PFSK-1 (cell line): ENCODE measurements at regions not wholly inside any gene's neighbourhood (a gene's known extent, or its start where the extent isn't known, plus 50 kb on each side); places are given as distances from the start of the nearest gene placed in this dataset.

Source experiments
- FOXP2 ChIP-seq: optimal IDR thresholded peaks from 2 replicates; pipeline ENCODE3; 2011; ENCODE audit warnings: borderline replicate concordance, control low read depth, inconsistent platforms; ENCODE audit not compliant: insufficient read depth; ENCODE audit errors: extremely low read length, extremely low read depth
- POLR2AphosphoS5 ChIP-seq: IDR thresholded peaks from 2 replicates; pipeline ENCODE4 v1.6.1; 2012; ENCODE audit warnings: low read depth, mild to moderate bottlenecking, control low read depth, low read length, moderate library complexity
- SIN3A ChIP-seq: IDR thresholded peaks from 2 replicates; pipeline ENCODE4 v1.6.1; 2012; ENCODE audit warnings: mild to moderate bottlenecking, low read length, moderate library complexity, borderline replicate concordance; ENCODE audit not compliant: insufficient read depth
- TAF1 ChIP-seq: IDR thresholded peaks from 2 replicates; pipeline ENCODE4 v1.6.1; 2012; ENCODE audit warnings: low read length, control low read depth, borderline replicate concordance; ENCODE audit not compliant: insufficient read depth
- TF ChIP-seq, protein P1 (sequence below), 2 experiments: IDR thresholded peaks; 2 replicates each; pipeline versions ENCODE4 v1.6.1 to v1.8.0; 2011 to 2012; ENCODE audit warnings: low read depth in 2 of 2, low read length in 2 of 2, control low read depth in 1 of 2, inconsistent platforms in 1 of 2, mild to moderate bottlenecking in 1 of 2, moderate library complexity in 1 of 2; ENCODE audit not compliant: insufficient read depth in 1 of 2

GRCh38 chr16:73797115-73797514, 499.5 kb upstream of the PSMD7 start:
- TF ChIP-seq, protein P1, sequence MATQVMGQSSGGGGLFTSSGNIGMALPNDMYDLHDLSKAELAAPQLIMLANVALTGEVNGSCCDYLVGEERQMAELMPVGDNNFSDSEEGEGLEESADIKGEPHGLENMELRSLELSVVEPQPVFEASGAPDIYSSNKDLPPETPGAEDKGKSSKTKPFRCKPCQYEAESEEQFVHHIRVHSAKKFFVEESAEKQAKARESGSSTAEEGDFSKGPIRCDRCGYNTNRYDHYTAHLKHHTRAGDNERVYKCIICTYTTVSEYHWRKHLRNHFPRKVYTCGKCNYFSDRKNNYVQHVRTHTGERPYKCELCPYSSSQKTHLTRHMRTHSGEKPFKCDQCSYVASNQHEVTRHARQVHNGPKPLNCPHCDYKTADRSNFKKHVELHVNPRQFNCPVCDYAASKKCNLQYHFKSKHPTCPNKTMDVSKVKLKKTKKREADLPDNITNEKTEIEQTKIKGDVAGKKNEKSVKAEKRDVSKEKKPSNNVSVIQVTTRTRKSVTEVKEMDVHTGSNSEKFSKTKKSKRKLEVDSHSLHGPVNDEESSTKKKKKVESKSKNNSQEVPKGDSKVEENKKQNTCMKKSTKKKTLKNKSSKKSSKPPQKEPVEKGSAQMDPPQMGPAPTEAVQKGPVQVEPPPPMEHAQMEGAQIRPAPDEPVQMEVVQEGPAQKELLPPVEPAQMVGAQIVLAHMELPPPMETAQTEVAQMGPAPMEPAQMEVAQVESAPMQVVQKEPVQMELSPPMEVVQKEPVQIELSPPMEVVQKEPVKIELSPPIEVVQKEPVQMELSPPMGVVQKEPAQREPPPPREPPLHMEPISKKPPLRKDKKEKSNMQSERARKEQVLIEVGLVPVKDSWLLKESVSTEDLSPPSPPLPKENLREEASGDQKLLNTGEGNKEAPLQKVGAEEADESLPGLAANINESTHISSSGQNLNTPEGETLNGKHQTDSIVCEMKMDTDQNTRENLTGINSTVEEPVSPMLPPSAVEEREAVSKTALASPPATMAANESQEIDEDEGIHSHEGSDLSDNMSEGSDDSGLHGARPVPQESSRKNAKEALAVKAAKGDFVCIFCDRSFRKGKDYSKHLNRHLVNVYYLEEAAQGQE (IDR thresholded peaks at IDR 0.05; ENCODE audit: insufficient read depth in 1 of 2, low read depth in 2 of 2, low read length in 2 of 2): no peak
- no peak for TF ChIP-seq FOXP2
- no peak for TF ChIP-seq TAF1
- TF ChIP-seq POLR2AphosphoS5: no peak
- TF ChIP-seq SIN3A: no peak

DNA sequence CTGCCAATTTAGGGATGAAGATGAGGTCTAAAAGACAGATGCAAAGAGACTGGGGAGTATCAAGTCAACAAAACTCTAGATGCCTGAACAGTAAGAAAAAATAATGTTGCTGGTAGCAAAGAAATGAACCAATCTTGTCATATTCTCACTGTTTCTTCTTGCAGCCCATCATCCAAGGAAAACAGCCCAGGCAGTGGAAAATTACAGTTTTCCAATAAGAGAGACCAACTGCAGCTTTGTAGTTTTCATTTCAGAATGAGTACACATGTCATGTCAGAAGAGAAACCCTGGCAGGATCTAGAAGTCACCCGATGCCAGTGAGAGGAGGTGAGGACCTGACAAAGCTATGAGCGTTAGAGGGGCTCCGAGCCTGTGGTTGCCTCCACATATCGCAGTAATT, 500.4 kb upstream of the PSMD7 start:
- TF ChIP-seq SIN3A: no peak
- TF ChIP-seq POLR2AphosphoS5: no peak
- TF ChIP-seq TAF1: no peak
- TF ChIP-seq, protein P1 (IDR thresholded peaks at IDR 0.05; ENCODE audit: insufficient read depth in 1 of 2, low read depth in 2 of 2, low read length in 2 of 2): no peak
- TF ChIP-seq FOXP2: no peak

DNA sequence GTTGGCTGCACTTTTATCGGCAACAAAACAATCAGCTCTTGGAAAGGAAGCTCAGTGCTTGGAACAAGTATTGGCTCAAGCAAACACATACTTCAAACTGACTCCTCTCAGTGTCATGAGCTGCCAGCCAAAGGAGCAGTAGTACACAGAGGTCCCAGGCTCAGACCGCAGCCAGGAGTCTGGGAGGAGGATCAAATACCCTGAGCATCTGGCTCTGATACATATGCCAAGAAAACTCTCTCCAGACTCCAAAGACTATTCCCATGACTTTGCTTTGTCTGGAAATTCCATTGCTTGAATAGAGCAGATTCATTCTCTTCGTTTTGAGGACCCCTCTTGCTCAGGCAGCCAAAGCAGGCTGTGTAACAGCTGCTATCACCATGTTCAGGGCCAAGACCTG, 501.6 kb upstream of the PSMD7 start:
- TF ChIP-seq TAF1 (no peak), POLR2AphosphoS5 (no peak), SIN3A (no peak), FOXP2 (no peak)
- TF ChIP-seq, protein P1 (IDR thresholded peaks at IDR 0.05; ENCODE audit: insufficient read depth in 1 of 2, low read depth in 2 of 2, low read length in 2 of 2): no peak

GRCh38 chr16:73793871-73794437, 502.7 kb upstream of the PSMD7 start:
- TF ChIP-seq, protein P1 (IDR thresholded peaks at IDR 0.05; ENCODE audit: insufficient read depth in 1 of 2, low read depth in 2 of 2, low read length in 2 of 2): no peak
- TF ChIP-seq POLR2AphosphoS5 (no peak), FOXP2 (no peak), SIN3A (no peak), TAF1 (no peak)
